ENCODE measurements at regions not wholly inside any gene's neighbourhood (a gene's known extent, or its start where the extent isn't known, plus 50 kb on each side); places are given as distances from the start of the nearest gene placed in this dataset.

DNA sequence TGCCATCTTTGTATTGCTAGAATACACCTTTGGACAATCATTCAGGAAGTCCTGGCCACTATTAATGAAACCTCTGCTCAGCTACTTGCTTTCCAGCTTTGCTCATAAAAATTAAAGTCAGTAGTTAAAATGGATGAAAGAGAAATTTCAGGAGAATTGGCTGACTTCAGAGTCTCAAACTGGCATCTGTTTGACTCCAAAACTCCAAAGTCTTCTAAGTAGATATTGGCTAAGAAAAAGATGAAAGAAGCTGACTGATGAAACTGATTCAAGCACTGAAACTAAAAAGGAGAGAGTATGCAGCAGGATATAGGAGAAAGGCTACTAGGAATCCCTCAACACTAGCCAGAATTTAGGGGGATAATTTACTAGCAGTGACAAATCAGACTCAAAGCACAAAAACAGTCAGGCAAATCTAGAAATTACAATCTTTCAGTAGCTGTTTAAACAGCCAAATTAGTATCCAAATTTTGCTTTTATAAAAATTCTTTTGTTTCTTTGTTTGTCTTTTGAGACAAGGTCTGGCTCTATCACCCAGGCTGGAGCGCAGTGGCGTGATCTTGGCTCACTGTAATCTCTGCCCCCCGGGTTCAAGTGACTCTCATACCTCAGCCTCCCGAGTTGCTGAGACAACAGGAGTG is 52.1 kb upstream of the DTNA start:
- no peaks in the 10 kb centered on the region for H3K9me3 ChIP-seq (ENCODE audit: low read depth, low read length)
- peak overlapping the region; percentile 3 for H2AFZ ChIP-seq (ENCODE audit: low read length)
- no peaks in the 10 kb centered on the region for H3K79me2 ChIP-seq (ENCODE audit: insufficient read depth, low read length)
- H3K4me2 ChIP-seq (ENCODE audit: insufficient read depth, low read length): no peak overlapping the region
- H4K20me1 ChIP-seq (ENCODE audit: insufficient read depth, low read length): no peaks in the 10 kb centered on the region
- peaks cover 22% of the 10 kb centered on the region for H3K4me1 ChIP-seq (ENCODE audit: insufficient read depth, low read length)
- no peak overlapping the region for H3K27ac ChIP-seq (ENCODE audit: low read depth, low read length)
- H3K27me3 ChIP-seq (ENCODE audit: insufficient read depth, low read length): no peaks in the 10 kb centered on the region
- TF ChIP-seq, protein P1, sequence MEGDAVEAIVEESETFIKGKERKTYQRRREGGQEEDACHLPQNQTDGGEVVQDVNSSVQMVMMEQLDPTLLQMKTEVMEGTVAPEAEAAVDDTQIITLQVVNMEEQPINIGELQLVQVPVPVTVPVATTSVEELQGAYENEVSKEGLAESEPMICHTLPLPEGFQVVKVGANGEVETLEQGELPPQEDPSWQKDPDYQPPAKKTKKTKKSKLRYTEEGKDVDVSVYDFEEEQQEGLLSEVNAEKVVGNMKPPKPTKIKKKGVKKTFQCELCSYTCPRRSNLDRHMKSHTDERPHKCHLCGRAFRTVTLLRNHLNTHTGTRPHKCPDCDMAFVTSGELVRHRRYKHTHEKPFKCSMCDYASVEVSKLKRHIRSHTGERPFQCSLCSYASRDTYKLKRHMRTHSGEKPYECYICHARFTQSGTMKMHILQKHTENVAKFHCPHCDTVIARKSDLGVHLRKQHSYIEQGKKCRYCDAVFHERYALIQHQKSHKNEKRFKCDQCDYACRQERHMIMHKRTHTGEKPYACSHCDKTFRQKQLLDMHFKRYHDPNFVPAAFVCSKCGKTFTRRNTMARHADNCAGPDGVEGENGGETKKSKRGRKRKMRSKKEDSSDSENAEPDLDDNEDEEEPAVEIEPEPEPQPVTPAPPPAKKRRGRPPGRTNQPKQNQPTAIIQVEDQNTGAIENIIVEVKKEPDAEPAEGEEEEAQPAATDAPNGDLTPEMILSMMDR (IDR thresholded peaks at IDR 0.05; ENCODE audit: extremely low read depth, low read depth, low read length): no peak
- H3K4me3 ChIP-seq (ENCODE audit: insufficient read depth, low read length): no peak overlapping the region
- DNase-seq (ENCODE audit: insufficient read length, low spot score, missing footprints): no peak
- no peaks in the 10 kb centered on the region for H3K36me3 ChIP-seq (ENCODE audit: insufficient read depth, low read length)

DNA sequence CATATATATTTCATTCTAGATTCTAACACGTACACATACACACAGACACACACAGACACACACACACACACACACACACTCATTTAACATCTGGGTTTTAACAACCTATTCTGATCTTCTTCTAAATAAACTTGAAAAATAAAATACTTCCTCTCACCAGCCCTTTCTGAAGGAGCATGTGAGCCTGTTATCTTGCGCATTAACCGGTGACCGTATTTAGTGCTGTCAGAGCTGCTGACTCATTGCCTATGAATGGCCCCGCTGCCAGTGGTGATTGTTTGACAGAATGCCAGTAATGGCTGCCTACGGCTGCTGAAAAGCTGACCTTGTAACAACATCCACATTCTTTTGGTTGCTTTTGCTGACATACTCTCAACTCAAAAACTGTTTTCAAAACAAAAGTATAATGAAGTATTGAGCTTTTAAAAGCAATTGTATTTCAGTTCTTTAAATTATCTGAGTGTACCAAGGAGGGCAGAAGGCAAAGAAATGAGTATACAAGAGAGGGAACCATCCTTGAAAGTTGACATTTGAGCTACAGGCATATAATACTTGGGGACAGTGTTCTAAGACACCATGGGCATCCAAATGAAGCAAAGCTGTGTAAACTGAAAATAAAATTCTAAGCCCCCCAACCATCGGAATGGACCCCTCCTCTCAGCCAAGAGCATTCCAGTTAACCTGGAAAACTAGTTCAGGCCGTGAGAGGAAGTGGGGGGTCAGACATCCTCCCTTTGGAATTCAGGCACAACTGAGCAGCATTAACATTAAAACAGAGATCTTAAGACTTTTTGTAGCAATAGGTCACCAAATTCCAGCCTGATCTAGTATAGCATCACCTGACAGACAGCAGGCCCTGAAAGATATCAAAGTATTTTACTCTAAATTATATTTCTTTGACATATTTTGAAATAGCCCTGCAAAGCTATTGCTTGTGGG is 50.2 kb upstream of the DTNA start:
- peak overlapping the region; percentile 2 for H3K4me3 ChIP-seq (ENCODE audit: insufficient read depth, low read length)

More for the DNA sequence above, 50.2 kb upstream of the DTNA start:
- Histone ChIP-seq H2AFZ (ENCODE audit: low read length) (peak overlapping the region; percentile 68), H3K4me2 (ENCODE audit: insufficient read depth, low read length) (peak overlapping the region; percentile 43), H3K27ac (ENCODE audit: low read depth, low read length) (peak overlapping the region; percentile 75), H3K27me3 (ENCODE audit: insufficient read depth, low read length) (no peaks in the 10 kb centered on the region), H3K79me2 (ENCODE audit: insufficient read depth, low read length) (no peaks in the 10 kb centered on the region), H3K9me3 (ENCODE audit: low read depth, low read length) (no peaks in the 10 kb centered on the region), H3K4me1 (ENCODE audit: insufficient read depth, low read length) (peaks cover 22% of the 10 kb centered on the region), H3K36me3 (ENCODE audit: insufficient read depth, low read length) (no peaks in the 10 kb centered on the region), H4K20me1 (ENCODE audit: insufficient read depth, low read length) (no peaks in the 10 kb centered on the region)
- DNase-seq (ENCODE audit: insufficient read length, low spot score, missing footprints): peak; percentile 86
- TF ChIP-seq, protein P1 (IDR thresholded peaks at IDR 0.05; ENCODE audit: extremely low read depth, low read depth, low read length): no peak

Data from osteoblast (primary cell).